ENCODE measurements at regions not wholly inside any gene's neighbourhood (a gene's known extent, or its start where the extent isn't known, plus 50 kb on each side); places are given as distances from the start of the nearest gene placed in this dataset.

DNA sequence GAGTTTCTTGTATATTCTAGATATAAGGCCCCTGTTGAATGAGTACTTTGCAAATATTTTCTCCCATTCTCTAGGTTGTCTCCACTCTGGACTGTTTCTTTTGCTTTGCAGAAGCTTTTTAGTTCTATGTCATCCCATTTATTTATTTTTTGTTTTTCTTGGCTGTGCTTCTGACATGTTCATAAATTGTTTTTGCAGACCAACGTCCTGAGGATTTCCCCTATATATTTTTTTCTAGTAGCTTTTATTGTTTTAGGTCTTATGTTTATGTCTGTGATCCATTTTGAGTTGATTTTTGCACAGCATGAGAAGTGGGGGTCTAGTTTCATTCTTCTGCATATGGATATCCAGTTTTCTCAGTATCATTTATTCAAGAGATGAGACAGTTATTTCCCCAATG lies 70.4 kb upstream of the BTG1 start:
- TF ChIP-seq POLR2AphosphoS5 (IDR thresholded peaks at IDR 0.05; ENCODE audit: low read depth, low read length) (no peak), TAF1 (IDR thresholded peaks at IDR 0.05; ENCODE audit: borderline replicate concordance, low read depth, low read length) (no peak)
